ENCODE measurements at regions not wholly inside any gene's neighbourhood (a gene's known extent, or its start where the extent isn't known, plus 50 kb on each side); places are given as distances from the start of the nearest gene placed in this dataset.

GRCh38 chr7:36017111-36017510 is 135.9 kb upstream of the EEPD1 start:
- TF ChIP-seq POLR2AphosphoS5 (IDR thresholded peaks at IDR 0.05) (no peak), POLR2A (IDR thresholded peaks at IDR 0.05) (no peak), CTCF (IDR thresholded peaks at IDR 0.05 in 8 of 11, conservative IDR thresholded peaks at IDR 0.05 in 3 of 11) (no peak)

Data from spleen (tissue), 7 donors.